ENCODE measurements at regions not wholly inside any gene's neighbourhood (a gene's known extent, or its start where the extent isn't known, plus 50 kb on each side); places are given as distances from the start of the nearest gene placed in this dataset.

DNA sequence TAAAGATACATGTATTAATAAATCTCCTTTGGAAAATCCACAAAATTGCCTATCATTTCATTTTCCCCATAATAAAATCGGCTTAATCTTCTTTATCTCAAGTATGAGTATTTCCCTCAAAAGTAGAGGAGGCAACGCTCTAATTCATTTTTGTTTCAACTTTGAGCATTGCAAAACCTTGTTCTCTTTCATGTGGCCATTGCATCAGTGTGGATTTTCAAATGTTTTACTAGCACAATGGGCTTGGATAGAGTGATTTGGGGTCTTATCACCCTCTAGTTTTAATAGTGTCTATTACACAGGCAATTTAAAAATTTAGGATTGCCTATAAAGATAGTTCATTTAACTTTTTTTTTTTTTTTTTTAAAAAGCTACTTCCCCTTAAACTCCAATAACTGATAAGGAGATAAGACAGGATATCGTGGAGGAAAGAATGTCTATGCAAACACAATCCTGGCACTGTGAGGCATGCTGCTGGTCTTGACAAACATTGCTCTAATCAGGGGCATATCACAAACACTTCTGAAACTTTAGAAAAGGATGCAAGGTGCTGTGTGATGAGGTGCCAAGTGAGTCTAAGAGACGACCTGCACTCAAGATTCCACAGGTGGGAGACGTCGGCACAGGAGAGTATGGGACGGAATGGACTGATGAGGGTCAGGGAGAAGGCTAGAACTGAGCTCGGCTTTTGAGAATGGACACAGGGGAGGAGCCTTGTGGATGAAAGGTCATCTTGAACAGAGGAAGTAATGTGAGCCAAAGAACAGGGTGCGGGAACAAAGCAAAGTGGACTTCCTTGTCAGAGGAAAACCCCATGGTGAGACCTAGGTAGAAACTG lies 199.7 kb downstream of the IRS2 start:
- no peak overlapping the region for H3K9ac ChIP-seq (ENCODE audit: insufficient read depth, low read length, poor library complexity, severe bottlenecking)
- peaks cover 5% of the 10 kb centered on the region for H3K4me1 Mint-ChIP-seq
- H3K27ac Mint-ChIP-seq, result peak overlapping the region in 1 of 7 donors; percentile 1
- H3K4me3 Mint-ChIP-seq, result no peak overlapping the region
- no peaks in the 10 kb centered on the region for H3K9me3 ChIP-seq (replicated peaks in 1 of 2; ENCODE audit: control insufficient read depth in 1 of 2, insufficient read depth in 1 of 2, low read length in 2 of 2)
- no peak overlapping the region for H3K27ac ChIP-seq (ENCODE audit: low read depth in 1 of 2, low read length in 2 of 2)
- no peaks in the 10 kb centered on the region for H3K4me1 ChIP-seq (ENCODE audit: control insufficient read depth in 1 of 2, insufficient read depth in 2 of 2, low read length in 2 of 2)
- no peaks in the 10 kb centered on the region for H3K36me3 ChIP-seq (replicated peaks in 1 of 2; ENCODE audit: control insufficient read depth in 1 of 2, insufficient read depth in 2 of 2, low read length in 2 of 2)
- 83% methylated on average over 6 of the region's 9 CpGs for WGBS (ENCODE audit: insufficient coverage)
- H3K4me3 ChIP-seq (replicated peaks in 1 of 3; ENCODE audit: low read depth in 2 of 3, low read length in 3 of 3), result no peak overlapping the region
- no peak overlapping the region for H3K4me2 ChIP-seq (replicated peaks; ENCODE audit: extremely low read depth, low read length, poor library complexity, severe bottlenecking)
- TF ChIP-seq, protein P1, sequence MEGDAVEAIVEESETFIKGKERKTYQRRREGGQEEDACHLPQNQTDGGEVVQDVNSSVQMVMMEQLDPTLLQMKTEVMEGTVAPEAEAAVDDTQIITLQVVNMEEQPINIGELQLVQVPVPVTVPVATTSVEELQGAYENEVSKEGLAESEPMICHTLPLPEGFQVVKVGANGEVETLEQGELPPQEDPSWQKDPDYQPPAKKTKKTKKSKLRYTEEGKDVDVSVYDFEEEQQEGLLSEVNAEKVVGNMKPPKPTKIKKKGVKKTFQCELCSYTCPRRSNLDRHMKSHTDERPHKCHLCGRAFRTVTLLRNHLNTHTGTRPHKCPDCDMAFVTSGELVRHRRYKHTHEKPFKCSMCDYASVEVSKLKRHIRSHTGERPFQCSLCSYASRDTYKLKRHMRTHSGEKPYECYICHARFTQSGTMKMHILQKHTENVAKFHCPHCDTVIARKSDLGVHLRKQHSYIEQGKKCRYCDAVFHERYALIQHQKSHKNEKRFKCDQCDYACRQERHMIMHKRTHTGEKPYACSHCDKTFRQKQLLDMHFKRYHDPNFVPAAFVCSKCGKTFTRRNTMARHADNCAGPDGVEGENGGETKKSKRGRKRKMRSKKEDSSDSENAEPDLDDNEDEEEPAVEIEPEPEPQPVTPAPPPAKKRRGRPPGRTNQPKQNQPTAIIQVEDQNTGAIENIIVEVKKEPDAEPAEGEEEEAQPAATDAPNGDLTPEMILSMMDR (IDR thresholded peaks at IDR 0.05), result no peak
- no peak for DNase-seq
- no peaks in the 10 kb centered on the region for H3K36me3 Mint-ChIP-seq
- intact Hi-C loops (cut with micrococcal nuclease), result no loop called here
- H4K20me1 ChIP-seq (ENCODE audit: insufficient read depth, low read length), result no peaks in the 10 kb centered on the region
- peaks cover 0 to 4% (median 2%) of the 10 kb centered on the region in 7 donors for H3K9me3 Mint-ChIP-seq
- peaks cover 0 to 2% of the 10 kb centered on the region in 2 donors for H3K27me3 ChIP-seq (ENCODE audit: control insufficient read depth in 2 of 2, insufficient read depth in 2 of 2, low read length in 2 of 2)
- H3K79me2 ChIP-seq (ENCODE audit: insufficient read depth, low read length), result no peaks in the 10 kb centered on the region
- peaks cover 5 to 16% (median 13%) of the 10 kb centered on the region in 3 donors for H3K27me3 Mint-ChIP-seq (ENCODE audit: low read depth in 3 of 3)
- H2AFZ ChIP-seq (ENCODE audit: insufficient read depth, low read depth, low read length, poor library complexity, severe bottlenecking), result no peak overlapping the region

DNA sequence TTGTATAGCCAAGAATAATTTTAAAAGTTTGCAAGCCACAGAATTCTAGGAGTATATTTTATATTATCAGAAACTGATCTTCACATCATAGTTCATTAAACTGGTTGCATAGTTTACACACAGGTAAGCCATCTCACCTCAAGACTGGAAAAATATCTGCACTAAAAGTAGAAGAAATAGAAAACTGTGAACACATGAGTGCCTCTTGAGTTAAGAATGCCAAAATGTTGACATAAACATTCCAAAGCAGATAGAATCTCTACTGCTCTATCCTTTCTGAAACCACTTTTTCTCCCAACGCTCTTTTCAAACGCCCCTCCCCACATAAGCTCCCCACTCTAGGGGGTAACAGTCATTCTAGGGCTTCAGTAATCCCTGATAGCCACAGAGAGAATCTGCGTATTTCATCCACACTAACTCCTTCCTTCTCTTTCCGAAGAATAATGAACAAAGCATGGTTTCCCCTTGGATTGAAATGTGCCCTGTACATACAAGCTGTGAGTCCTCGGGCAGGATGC lies 201.5 kb downstream of the IRS2 start:
- H3K4me3 ChIP-seq (replicated peaks in 1 of 3; ENCODE audit: low read depth in 2 of 3, low read length in 3 of 3), result no peak overlapping the region
- Mint-ChIP-seq H3K36me3 (no peaks in the 10 kb centered on the region), H3K27me3 (ENCODE audit: low read depth in 3 of 3) (peaks cover 5 to 13% (median 12%) of the 10 kb centered on the region in 3 donors), H3K4me1 (peaks cover 5% of the 10 kb centered on the region), H3K4me3 (no peak overlapping the region), H3K9me3 (peaks cover 2 to 13% (median 7%) of the 10 kb centered on the region in 7 donors), H3K27ac (no peak overlapping the region)
- 42% methylated on average over 3 of the region's 5 CpGs for WGBS (ENCODE audit: insufficient coverage)
- TF ChIP-seq, protein P1 (IDR thresholded peaks at IDR 0.05), result no peak
- no peaks in the 10 kb centered on the region for H3K36me3 ChIP-seq (replicated peaks in 1 of 2; ENCODE audit: control insufficient read depth in 1 of 2, insufficient read depth in 2 of 2, low read length in 2 of 2)
- no peak overlapping the region for H3K9ac ChIP-seq (ENCODE audit: insufficient read depth, low read length, poor library complexity, severe bottlenecking)
- no peak overlapping the region for H2AFZ ChIP-seq (ENCODE audit: insufficient read depth, low read depth, low read length, poor library complexity, severe bottlenecking)
- H4K20me1 ChIP-seq (ENCODE audit: insufficient read depth, low read length), result no peaks in the 10 kb centered on the region
- peaks cover 0 to 2% of the 10 kb centered on the region in 2 donors for H3K27me3 ChIP-seq (ENCODE audit: control insufficient read depth in 2 of 2, insufficient read depth in 2 of 2, low read length in 2 of 2)
- H3K27ac ChIP-seq (ENCODE audit: low read depth in 1 of 2, low read length in 2 of 2), result no peak overlapping the region
- no peaks in the 10 kb centered on the region for H3K79me2 ChIP-seq (ENCODE audit: insufficient read depth, low read length)
- no peak for DNase-seq
- H3K4me2 ChIP-seq (replicated peaks; ENCODE audit: extremely low read depth, low read length, poor library complexity, severe bottlenecking), result no peak overlapping the region
- H3K9me3 ChIP-seq (replicated peaks in 1 of 2; ENCODE audit: control insufficient read depth in 1 of 2, insufficient read depth in 1 of 2, low read length in 2 of 2), result peaks cover 0 to 8% of the 10 kb centered on the region in 2 donors
- intact Hi-C loops (cut with micrococcal nuclease), result no loop called here
- H3K4me1 ChIP-seq (ENCODE audit: control insufficient read depth in 1 of 2, insufficient read depth in 2 of 2, low read length in 2 of 2), result no peaks in the 10 kb centered on the region

All from CD14-positive monocyte (primary cell).